Stomach (tissue), 8 donors: ENCODE measurements at regions not wholly inside any gene's neighbourhood (a gene's known extent, or its start where the extent isn't known, plus 50 kb on each side); places are given as distances from the start of the nearest gene placed in this dataset.

Experiments used
- DNase-seq, 2 donors: peaks; one replicate each; pipeline versions ENCODE4 v3.0.0 to v3.0.0-alpha.2; 2013 to 2019
- H3K27ac ChIP-seq, 5 donors: fragments of 200-600 bp in 4 of 5; sonication (generic) in 4 of 5; one replicate each; pipeline ENCODE4 v1.5.1; 2013 to 2019; ENCODE audit warnings: mild to moderate bottlenecking in 1 of 5, moderate library complexity in 1 of 5
- H3K27me3 ChIP-seq, 3 donors: fragments of 200-600 bp; sonication (generic); one replicate each; pipeline ENCODE4 v1.5.1; 2017 to 2019; ENCODE audit warnings: mixed run types in 1 of 3
- H3K36me3 ChIP-seq, 4 donors: fragments of 200-600 bp; sonication (generic); 1 replicate in 3 of 4; 2 replicates in 1 of 4; pipeline ENCODE4 v1.5.1; 2016 to 2019
- H3K4me1 ChIP-seq, 4 donors: fragments of 200-600 bp; sonication (generic); one replicate each; pipeline ENCODE4 v1.5.1; 2016 to 2019
- H3K4me3 ChIP-seq, 4 donors: fragments of 200-600 bp; sonication (generic) in 3 of 4; one replicate each; pipeline ENCODE4 v1.5.1; 2016 to 2019; ENCODE audit warnings: mild to moderate bottlenecking in 1 of 4
- H3K9me3 ChIP-seq, 4 donors: fragments of 200-600 bp; sonication (generic); one replicate each; pipeline ENCODE4 v1.5.1; 2016 to 2019
- EP300 ChIP-seq: sonication (generic); formaldehyde crosslinking; IDR thresholded peaks from one replicate; pipeline ENCODE4 v1.6.1; 2017; ENCODE audit warnings: antibody characterized with exemption
- POLR2A ChIP-seq, 4 donors: fragments of 450-650 bp; IDR thresholded peaks; one replicate each; pipeline ENCODE4 v1.6.1; 2016; ENCODE audit warnings: antibody characterized with exemption in 4 of 4, control low read depth in 2 of 4, mild to moderate bottlenecking in 1 of 4, moderate library complexity in 1 of 4
- POLR2AphosphoS5 ChIP-seq, 3 donors: sonication (generic); formaldehyde crosslinking; IDR thresholded peaks; one replicate each; pipeline ENCODE4 v1.6.1; 2016; ENCODE audit warnings: antibody characterized with exemption in 3 of 3
- WGBS, 5 donors: extraction: QIAGEN DNeasy Blood & Tissue Kit in 3 of 5; methylation state at CpG; one replicate each; pipeline versions ENCODE4 v1.1.5 to v1.1.7; 2013 to 2018; 5-methylcytosine and 5-hydroxymethylcytosine counted together
- intact Hi-C: fragments of 100-400 bp; cut with DNase I; formaldehyde crosslinking; loops from one replicate; pipeline ENCODE4 v1.15.1; 2023; ENCODE audit warnings: low total_unique reads
- TF ChIP-seq, protein P1 (sequence below), 7 experiments: fragments of 450-650 bp in 4 of 7; fragments of 200-600 bp in 3 of 7; sonication (generic) in 3 of 7; IDR thresholded peaks; one replicate each; pipeline ENCODE4 v1.5.1; 2016 to 2019; ENCODE audit warnings: antibody characterized with exemption in 7 of 7, control low read depth in 2 of 7, mild to moderate bottlenecking in 1 of 7
- donor health status: healthy with polysubstance abuse.
- donor health status: Bipolar disorder and iron deficiency.
- donor health status: healthy.

DNA sequence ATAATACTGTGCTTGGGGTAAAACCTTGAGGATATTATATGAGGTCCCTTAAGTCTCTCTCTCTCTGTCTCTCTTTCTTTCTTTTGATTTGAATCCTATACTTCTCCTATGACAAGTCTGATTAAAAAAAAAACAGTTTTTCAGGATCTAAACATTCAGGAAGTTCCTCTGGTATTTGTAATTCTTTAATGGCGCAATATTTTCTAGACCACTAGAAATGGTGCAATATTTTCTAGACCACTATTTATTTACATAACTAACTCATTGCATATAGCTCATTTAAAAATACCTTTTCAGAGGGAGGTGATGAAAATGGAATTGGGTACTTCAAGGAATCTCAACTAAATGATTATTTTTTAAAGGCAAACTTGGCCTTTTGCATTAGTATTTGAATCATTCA is 1235.3 kb downstream of the GATA3 start:
- Histone ChIP-seq H3K27ac (no peak overlapping the region), H3K27me3 (peaks cover 0 to 11% (median 0%) of the 10 kb centered on the region in 3 donors), H3K36me3 (no peaks in the 10 kb centered on the region), H3K4me1 (no peaks in the 10 kb centered on the region), H3K9me3 (no peaks in the 10 kb centered on the region), H3K4me3 (no peak overlapping the region)
- WGBS, 5 donors = 84 to 90% (median 88%) methylated on average over 1 of the region's 1 CpG
- no peak for DNase-seq
- TF ChIP-seq EP300 = no peak
- TF ChIP-seq POLR2AphosphoS5 (IDR thresholded peaks at IDR 0.05) = no peak
- no peak for TF ChIP-seq POLR2A (IDR thresholded peaks at IDR 0.05)
- TF ChIP-seq, protein P1, sequence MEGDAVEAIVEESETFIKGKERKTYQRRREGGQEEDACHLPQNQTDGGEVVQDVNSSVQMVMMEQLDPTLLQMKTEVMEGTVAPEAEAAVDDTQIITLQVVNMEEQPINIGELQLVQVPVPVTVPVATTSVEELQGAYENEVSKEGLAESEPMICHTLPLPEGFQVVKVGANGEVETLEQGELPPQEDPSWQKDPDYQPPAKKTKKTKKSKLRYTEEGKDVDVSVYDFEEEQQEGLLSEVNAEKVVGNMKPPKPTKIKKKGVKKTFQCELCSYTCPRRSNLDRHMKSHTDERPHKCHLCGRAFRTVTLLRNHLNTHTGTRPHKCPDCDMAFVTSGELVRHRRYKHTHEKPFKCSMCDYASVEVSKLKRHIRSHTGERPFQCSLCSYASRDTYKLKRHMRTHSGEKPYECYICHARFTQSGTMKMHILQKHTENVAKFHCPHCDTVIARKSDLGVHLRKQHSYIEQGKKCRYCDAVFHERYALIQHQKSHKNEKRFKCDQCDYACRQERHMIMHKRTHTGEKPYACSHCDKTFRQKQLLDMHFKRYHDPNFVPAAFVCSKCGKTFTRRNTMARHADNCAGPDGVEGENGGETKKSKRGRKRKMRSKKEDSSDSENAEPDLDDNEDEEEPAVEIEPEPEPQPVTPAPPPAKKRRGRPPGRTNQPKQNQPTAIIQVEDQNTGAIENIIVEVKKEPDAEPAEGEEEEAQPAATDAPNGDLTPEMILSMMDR (IDR thresholded peaks at IDR 0.05) = no peak
- intact Hi-C loops = no loop called here

DNA sequence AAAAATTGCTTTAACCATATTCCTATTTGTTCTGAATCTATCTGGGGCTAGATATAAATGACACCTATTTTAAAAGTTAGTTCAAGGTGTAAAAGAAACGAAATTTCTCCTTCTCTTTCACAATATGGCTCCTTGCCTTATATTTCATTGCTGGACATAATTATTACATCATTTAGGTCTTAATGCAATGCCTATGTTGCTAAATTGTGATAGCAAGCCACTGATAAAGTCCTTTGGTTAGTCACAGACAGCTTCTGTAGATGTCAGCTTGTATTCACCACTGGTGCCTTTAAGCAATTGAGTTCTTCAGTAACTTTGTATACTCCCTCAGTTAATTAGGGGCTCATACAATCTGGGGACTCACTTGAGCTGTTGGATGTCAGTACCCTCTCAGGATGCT is 1236.6 kb downstream of the GATA3 start:
- TF ChIP-seq, protein P1 (IDR thresholded peaks at IDR 0.05) = no peak
- no peak for TF ChIP-seq POLR2AphosphoS5 (IDR thresholded peaks at IDR 0.05)
- no peak for TF ChIP-seq EP300
- TF ChIP-seq POLR2A (IDR thresholded peaks at IDR 0.05) = no peak
- H3K9me3 ChIP-seq = no peaks in the 10 kb centered on the region
- no peak overlapping the region for H3K27ac ChIP-seq
- DNase-seq = no peak
- intact Hi-C loops = no loop called here
- H3K36me3 ChIP-seq = no peaks in the 10 kb centered on the region
- H3K27me3 ChIP-seq = peaks cover 0 to 11% (median 0%) of the 10 kb centered on the region in 3 donors
- 33 to 51% (median 44%) methylated on average over 1 of the region's 1 CpG for WGBS, 5 donors
- no peak overlapping the region for H3K4me3 ChIP-seq
- no peaks in the 10 kb centered on the region for H3K4me1 ChIP-seq

DNA sequence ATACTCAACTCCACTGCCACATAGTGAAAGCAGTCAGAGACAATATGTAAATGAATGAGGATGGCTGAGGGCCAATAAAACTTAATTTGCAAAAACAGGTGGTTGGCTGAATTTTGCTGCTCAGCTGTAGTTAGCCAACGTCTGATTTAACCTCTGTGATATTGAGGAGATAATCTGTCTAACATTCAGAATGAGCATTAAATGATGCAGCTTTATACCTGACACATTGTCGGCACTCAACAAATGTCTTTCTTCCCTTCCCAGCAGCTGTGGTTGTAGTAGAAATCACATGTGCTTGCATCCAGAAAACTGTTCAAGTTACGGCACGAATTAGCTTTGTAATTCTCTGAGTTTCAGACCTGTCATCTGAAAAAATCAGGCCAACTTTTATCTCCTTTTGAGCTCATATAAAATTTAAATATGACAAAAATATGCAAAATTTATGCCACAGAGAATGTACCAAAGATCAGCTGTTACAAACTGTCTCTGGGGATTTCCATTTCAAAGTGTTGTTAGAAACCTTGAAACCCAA is 1239.7 kb downstream of the GATA3 start:
- WGBS, 5 donors = 54 to 62% (median 55%) methylated on average over 4 of the region's 4 CpGs
- TF ChIP-seq POLR2AphosphoS5 (IDR thresholded peaks at IDR 0.05) = no peak
- TF ChIP-seq, protein P1 (IDR thresholded peaks at IDR 0.05) = no peak
- no peak for TF ChIP-seq POLR2A (IDR thresholded peaks at IDR 0.05)
- no peak for TF ChIP-seq EP300
- no peaks in the 10 kb centered on the region for H3K9me3 ChIP-seq
- DNase-seq = no peak
- H3K36me3 ChIP-seq = no peaks in the 10 kb centered on the region
- H3K27me3 ChIP-seq = no peaks in the 10 kb centered on the region
- no peak overlapping the region for H3K27ac ChIP-seq
- intact Hi-C loops = no loop called here
- H3K4me3 ChIP-seq = no peak overlapping the region
- H3K4me1 ChIP-seq = no peaks in the 10 kb centered on the region

DNA sequence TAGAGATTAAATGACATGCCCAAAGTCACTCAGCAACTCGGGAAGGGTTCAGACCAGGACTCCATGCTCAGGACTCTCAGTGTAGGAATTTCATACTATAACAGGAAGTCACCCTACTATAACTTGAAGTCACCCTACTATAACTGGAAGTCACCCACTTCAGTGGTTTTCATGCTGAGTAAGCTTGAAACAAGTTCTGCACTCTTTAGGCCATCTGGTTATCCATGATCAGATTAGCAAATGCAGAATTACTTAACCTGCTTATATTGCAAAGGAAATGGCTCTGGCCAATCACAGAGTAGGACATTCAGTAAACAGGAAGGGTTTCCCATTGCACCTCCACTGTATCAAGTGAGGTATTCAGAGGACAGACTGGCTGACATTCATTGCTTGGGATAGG is 1240.4 kb downstream of the GATA3 start:
- DNase-seq = peak in 1 of 2 donors; percentile 10
- TF ChIP-seq POLR2AphosphoS5 (IDR thresholded peaks at IDR 0.05) = no peak
- TF ChIP-seq, protein P1 (IDR thresholded peaks at IDR 0.05) = no peak
- TF ChIP-seq EP300 = no peak
- no peak for TF ChIP-seq POLR2A (IDR thresholded peaks at IDR 0.05)
- no peaks in the 10 kb centered on the region for H3K36me3 ChIP-seq
- intact Hi-C loops = no loop called here
- H3K27ac ChIP-seq = no peak overlapping the region
- H3K9me3 ChIP-seq = no peaks in the 10 kb centered on the region
- H3K4me1 ChIP-seq = no peaks in the 10 kb centered on the region
- WGBS, 5 donors = 67 to 85% (median 81%) methylated on average over 1 of the region's 1 CpG
- no peaks in the 10 kb centered on the region for H3K27me3 ChIP-seq
- H3K4me3 ChIP-seq = no peak overlapping the region
